HFFc6 (cell line): ENCODE measurements at regions not wholly inside any gene's neighbourhood (a gene's known extent, or its start where the extent isn't known, plus 50 kb on each side); places are given as distances from the start of the nearest gene placed in this dataset.

ENCODE experiments used
- DNase-seq: peaks from one replicate; pipeline ENCODE4 v3.0.0-alpha.2; 2018
- H3K27ac Mint-ChIP-seq: 2 replicates; pipeline ENCODE4 v1.8.0; 2020; ENCODE audit warnings: mild to moderate bottlenecking, mixed read lengths
- H3K27me3 Mint-ChIP-seq: 2 replicates; pipeline ENCODE4 v1.8.0; 2021; ENCODE audit warnings: mild to moderate bottlenecking, moderate library complexity, mixed read lengths; ENCODE audit not compliant: insufficient read depth
- H3K36me3 Mint-ChIP-seq: 2 replicates; pipeline ENCODE4 v1.8.0; 2021; ENCODE audit warnings: low read depth, mixed read lengths
- H3K4me1 Mint-ChIP-seq: 2 replicates; pipeline ENCODE4 v1.8.0; 2020; ENCODE audit warnings: low read depth, mixed read lengths
- H3K4me3 Mint-ChIP-seq: 2 replicates; pipeline ENCODE4 v1.8.0; 2020; ENCODE audit warnings: mild to moderate bottlenecking, moderate library complexity, mixed read lengths
- H3K9me3 Mint-ChIP-seq: 2 replicates; pipeline ENCODE4 v1.8.0; 2020; ENCODE audit warnings: mild to moderate bottlenecking, mixed read lengths
- TF ChIP-seq, protein P1 (sequence below): fragments of 200-600 bp; sonication (generic); IDR thresholded peaks from 2 replicates; pipeline ENCODE4 v1.5.0; 2021; ENCODE audit warnings: antibody characterized with exemption, mild to moderate bottlenecking

DNA sequence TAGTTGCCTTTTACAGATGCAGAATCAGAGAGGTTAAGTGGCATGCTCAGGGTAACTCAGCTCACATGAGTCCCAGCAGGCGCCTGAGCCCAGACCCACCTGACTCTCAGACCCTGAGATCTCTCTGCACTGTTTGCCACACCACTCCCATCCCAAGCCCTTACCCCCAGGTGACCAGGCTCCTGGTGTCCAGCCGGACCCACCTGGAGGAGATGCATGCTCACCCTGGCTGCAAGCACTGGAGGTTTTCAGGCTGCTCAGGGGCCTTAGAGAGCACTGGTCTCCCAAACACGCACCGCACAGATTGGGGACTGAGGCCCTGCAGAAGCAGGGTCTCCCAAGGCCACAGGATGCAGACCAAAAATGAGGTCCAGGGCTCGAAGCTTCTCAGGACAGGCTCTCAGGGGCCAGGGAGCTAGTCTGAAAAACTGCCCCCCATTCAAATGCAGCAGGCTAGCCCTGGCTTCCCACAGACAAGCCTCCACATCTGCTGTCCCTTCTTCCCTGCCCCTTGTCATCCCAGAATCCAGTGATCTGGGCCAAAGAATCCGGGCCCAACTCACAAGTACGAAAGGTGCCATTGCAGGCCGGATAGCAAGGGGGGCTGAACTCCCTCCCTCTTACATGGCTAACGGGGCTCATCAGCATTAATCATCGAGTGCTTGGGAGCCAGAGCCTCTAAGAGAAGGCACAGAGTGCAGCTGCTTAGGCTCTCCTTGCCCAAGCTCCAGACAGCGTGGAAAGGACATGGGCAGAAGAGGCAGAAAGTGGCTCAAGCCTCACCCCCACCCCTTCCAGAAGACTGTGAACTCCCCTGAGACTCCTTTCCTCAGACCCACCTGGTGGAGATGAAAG, 90.2 kb upstream of the PRR20G start:
- Mint-ChIP-seq H3K4me1 (no peaks in the 10 kb centered on the region), H3K4me3 (no peak overlapping the region), H3K9me3 (peaks cover 10% of the 10 kb centered on the region; the same call in 1 of the 2 replicates)

DNA sequence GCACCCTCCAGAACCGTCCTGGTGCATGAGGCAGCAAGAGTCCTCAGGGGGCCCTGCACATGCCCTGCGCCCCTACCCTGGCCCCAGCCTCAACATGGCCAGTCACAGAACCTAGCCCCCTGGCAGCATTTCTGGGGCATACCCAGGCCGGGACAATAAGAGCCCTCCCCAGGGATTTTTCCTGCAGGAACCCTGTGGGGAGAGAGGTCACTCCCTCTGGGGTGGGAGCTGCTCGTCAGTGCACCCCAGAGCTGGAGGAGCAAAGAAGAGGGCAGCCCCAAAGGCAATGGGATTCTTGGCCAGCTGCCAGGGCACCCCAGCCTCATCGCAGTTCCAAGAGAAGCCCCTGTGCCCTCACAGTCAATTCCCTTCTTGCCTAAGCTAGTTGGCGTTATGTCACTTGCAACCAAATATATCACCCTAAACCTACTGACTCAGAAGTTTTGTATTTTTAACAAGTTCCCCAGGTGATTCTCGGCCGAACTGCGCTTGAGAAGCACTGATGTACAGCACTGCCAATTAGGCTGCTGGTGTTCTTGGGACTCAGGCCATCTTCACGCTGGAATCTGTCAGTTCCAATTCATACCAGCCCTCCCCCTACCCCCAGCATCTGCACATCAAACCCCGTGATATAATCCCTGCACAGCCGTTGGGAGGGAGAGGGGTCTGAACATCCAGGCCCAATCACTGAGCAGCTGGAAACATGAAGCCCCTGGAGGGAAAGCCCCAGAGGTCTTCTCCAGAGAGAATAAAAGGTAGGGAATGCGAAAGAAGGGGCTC, 87.5 kb upstream of the PRR20G start:
- Mint-ChIP-seq H3K27me3 (peaks cover 22% of the 10 kb centered on the region), H3K4me1 (no peaks in the 10 kb centered on the region), H3K36me3 (no peaks in the 10 kb centered on the region; the same call in 1 of the 2 replicates), H3K4me3 (no peak overlapping the region), H3K27ac (no peak overlapping the region), H3K9me3 (no peaks in the 10 kb centered on the region)
- no peak for DNase-seq
- TF ChIP-seq, protein P1, sequence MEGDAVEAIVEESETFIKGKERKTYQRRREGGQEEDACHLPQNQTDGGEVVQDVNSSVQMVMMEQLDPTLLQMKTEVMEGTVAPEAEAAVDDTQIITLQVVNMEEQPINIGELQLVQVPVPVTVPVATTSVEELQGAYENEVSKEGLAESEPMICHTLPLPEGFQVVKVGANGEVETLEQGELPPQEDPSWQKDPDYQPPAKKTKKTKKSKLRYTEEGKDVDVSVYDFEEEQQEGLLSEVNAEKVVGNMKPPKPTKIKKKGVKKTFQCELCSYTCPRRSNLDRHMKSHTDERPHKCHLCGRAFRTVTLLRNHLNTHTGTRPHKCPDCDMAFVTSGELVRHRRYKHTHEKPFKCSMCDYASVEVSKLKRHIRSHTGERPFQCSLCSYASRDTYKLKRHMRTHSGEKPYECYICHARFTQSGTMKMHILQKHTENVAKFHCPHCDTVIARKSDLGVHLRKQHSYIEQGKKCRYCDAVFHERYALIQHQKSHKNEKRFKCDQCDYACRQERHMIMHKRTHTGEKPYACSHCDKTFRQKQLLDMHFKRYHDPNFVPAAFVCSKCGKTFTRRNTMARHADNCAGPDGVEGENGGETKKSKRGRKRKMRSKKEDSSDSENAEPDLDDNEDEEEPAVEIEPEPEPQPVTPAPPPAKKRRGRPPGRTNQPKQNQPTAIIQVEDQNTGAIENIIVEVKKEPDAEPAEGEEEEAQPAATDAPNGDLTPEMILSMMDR = no peak

More for the DNA sequence above, 90.2 kb upstream of the PRR20G start:
- DNase-seq = no peak
- no peaks in the 10 kb centered on the region; the same call in 1 of the 2 replicates for H3K36me3 Mint-ChIP-seq
- H3K27ac Mint-ChIP-seq = no peak overlapping the region
- TF ChIP-seq, protein P1 = no peak
- peaks cover 14% of the 10 kb centered on the region for H3K27me3 Mint-ChIP-seq

DNA sequence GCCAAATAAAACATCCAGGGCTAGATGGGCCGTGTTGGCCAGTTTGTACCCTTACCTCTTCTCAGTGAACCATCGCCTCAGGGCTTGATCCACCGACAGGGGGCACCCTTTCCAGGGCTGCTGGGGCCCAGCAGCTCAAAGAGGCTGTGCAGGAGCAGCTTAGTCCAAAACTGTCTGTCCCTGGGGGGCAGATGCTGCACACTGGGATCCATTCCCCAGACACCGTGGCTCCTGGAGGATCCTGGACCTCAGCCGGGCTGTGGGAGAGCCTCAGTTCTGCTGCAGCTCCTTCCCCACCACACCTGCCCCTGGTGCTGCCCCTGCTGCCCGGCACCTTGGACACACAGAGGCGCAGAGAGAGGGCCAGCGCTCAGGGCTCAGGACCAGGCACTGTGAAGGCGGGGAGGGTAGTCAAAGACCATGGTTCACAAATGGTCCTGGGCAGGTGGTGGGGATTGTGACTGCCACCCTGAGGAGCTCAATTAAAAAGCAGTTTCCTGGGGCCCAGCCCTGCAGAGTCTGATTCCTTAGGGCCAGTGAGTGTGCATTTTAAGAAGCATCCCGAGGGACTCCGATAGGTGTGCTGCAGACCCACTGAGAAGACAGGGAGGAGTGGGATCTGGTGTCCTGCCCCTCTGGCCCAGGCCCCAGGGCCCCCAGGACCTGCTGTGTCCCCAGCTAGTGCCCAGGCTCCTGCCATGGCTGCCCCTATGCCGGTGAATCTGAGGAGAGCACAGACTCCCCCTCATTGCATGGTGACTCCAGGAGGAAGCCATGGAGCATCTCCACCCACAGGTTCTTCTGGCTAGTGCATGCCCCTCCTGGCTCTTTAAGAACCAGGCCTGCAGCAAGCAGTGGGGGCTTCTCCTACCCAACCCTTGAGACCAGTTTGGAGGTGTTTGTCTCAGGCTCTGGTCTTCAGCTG, 86.5 kb upstream of the PRR20G start:
- Mint-ChIP-seq H3K27ac (no peak overlapping the region), H3K4me1 (no peaks in the 10 kb centered on the region), H3K9me3 (no peaks in the 10 kb centered on the region), H3K36me3 (no peaks in the 10 kb centered on the region), H3K4me3 (no peak overlapping the region), H3K27me3 (peaks cover 29% of the 10 kb centered on the region)
- DNase-seq = no peak
- TF ChIP-seq, protein P1 = peak; percentile 79

DNA sequence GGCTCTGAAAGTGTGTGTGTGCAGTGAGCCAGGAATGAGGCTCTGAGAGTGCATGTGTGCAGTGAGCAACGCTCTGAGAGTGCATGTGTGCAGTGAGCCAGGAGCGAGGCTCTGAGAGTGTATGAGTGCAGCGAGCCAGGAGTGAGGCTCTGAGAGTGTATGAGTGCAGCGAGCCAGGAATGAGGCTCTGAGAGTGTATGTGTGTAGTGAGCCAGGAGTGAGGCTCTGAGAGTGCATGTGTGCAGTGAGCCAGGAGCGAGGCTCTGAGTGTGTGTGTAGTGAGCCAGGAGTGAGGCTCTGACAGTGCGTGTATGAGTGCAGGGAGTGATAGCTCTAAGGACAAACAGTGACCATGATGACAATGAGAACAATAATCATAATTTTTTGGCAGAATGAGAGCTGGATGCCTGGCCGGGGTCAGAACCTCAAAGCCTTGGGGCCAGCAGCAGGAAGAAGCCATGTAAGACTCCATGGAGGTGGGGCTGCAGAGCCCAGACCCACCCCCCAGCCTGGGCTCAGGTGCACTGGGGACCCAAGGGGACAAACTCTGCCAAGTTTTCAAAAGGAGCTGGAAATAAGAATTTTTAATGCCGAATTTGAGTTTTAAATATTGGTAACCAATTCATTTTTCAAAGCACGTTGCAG, 85.7 kb upstream of the PRR20G start:
- Mint-ChIP-seq H3K36me3 (no peaks in the 10 kb centered on the region), H3K9me3 (no peaks in the 10 kb centered on the region), H3K27me3 (peaks cover 30% of the 10 kb centered on the region), H3K4me1 (no peaks in the 10 kb centered on the region), H3K27ac (no peak overlapping the region), H3K4me3 (no peak overlapping the region)
- TF ChIP-seq, protein P1 = no peak
- DNase-seq = no peak

DNA sequence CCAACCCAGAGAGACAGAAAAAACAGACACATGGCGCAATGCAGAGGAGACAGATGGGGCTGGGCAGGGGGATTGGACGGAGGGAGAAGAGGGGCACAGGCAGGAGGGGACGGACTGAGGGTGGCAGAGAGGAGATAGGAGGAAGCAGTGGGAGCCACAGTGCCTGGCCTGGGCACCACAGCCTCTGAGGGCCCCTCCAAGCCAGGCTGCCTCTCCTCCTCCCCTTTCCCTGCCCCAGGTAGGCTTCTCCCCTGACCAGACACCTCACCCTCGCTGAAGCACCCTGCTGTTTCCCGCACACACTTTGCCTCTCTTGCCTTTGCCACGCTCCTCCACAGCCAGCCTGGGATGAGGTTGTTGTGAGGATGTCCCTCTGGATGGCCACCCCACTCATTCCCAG, 84.0 kb upstream of the PRR20G start:
- peaks cover 28% of the 10 kb centered on the region for H3K27me3 Mint-ChIP-seq
- no peak overlapping the region for H3K27ac Mint-ChIP-seq
- TF ChIP-seq, protein P1 = no peak

More for the DNA sequence above, 84.0 kb upstream of the PRR20G start:
- no peak for DNase-seq
- no peaks in the 10 kb centered on the region for H3K36me3 Mint-ChIP-seq
- no peaks in the 10 kb centered on the region for H3K4me1 Mint-ChIP-seq
- H3K4me3 Mint-ChIP-seq = no peak overlapping the region
- no peaks in the 10 kb centered on the region for H3K9me3 Mint-ChIP-seq
